WTC11 (cell line): ENCODE measurements at regions not wholly inside any gene's neighbourhood (a gene's known extent, or its start where the extent isn't known, plus 50 kb on each side); places are given as distances from the start of the nearest gene placed in this dataset.
"Not testable (repeated sequence)": the region's sequence is repeated elsewhere in the genome, so short reads cannot be mapped to it uniquely, and the experiment has no call there.

Source experiments
- ATAC-seq: fragments of 200-7000 bp; cut with Tn5 transposase; 2 replicates; pipeline ENCODE4 v1.10.0; 2021; ENCODE audit warnings: mild to moderate bottlenecking, moderate library complexity
- CTCF ChIA-PET: fragments of 300-600 bp; sonication (Branson Sonifier 250); formaldehyde crosslinking; loops from one replicate; lab custom pipeline; 2021; ENCODE audit warnings: antibody characterized with exemption; lab: Charles Lee
- POLR2A ChIA-PET: fragments of 350-600 bp; sonication (Branson Sonifier 250); formaldehyde crosslinking; loops from one replicate; lab custom pipeline; 2021; ENCODE audit warnings: antibody characterized with exemption; lab: Charles Lee
- DNase-seq: peaks from one replicate; pipeline ENCODE4 v3.0.0; 2021; ENCODE audit warnings: low spot score
- H3K27ac Mint-ChIP-seq: 2 replicates; pipeline ENCODE4 v1.8.0; 2021; ENCODE audit warnings: mixed read lengths
- H3K27me3 Mint-ChIP-seq: 2 replicates; pipeline ENCODE4 v1.8.0; 2021; ENCODE audit warnings: low read depth, mild to moderate bottlenecking, moderate library complexity, mixed read lengths
- H3K36me3 Mint-ChIP-seq: 2 replicates; pipeline ENCODE4 v1.8.0; 2021; ENCODE audit warnings: mixed read lengths
- H3K4me1 Mint-ChIP-seq: 2 replicates; pipeline ENCODE4 v1.8.0; 2022; ENCODE audit warnings: mixed read lengths
- H3K4me3 Mint-ChIP-seq: 2 replicates; pipeline ENCODE4 v1.8.0; 2021; ENCODE audit warnings: mild to moderate bottlenecking, moderate library complexity, mixed read lengths
- H3K9me3 Mint-ChIP-seq: 2 replicates; pipeline ENCODE4 v1.8.0; 2021; ENCODE audit warnings: mixed read lengths
- AFF4 ChIP-seq: sonication (generic); formaldehyde crosslinking; IDR thresholded peaks from 2 replicates; pipeline ENCODE4 v1.8.1; 2023; ENCODE audit warnings: mild to moderate bottlenecking, missing genetic modification reagents, borderline replicate concordance
- CTCF ChIP-seq: fragments of 200-600 bp; IDR thresholded peaks from 2 replicates; pipeline ENCODE4 v1.8.0; 2022; ENCODE audit warnings: antibody characterized with exemption
- GRHL2 ChIP-seq: fragments of 250-450 bp; sonication (Bioruptor Pico); IDR thresholded peaks from 2 replicates; pipeline ENCODE4 v1.8.0; 2022; ENCODE audit warnings: mild to moderate bottlenecking, moderate library complexity; ENCODE audit not compliant: insufficient replicate concordance, severe bottlenecking
- HMGXB4 ChIP-seq: sonication (generic); formaldehyde crosslinking; IDR thresholded peaks from 2 replicates; pipeline ENCODE4 v1.8.1; 2023; ENCODE audit warnings: mild to moderate bottlenecking, moderate library complexity, missing genetic modification reagents
- IRF2 ChIP-seq: sonication (generic); formaldehyde crosslinking; IDR thresholded peaks from 2 replicates; pipeline ENCODE4 v1.8.0; 2022; ENCODE audit warnings: low read depth, missing genetic modification reagents, borderline replicate concordance
- JAZF1 ChIP-seq: fragments of 250-450 bp; sonication (Bioruptor Pico); IDR thresholded peaks from 2 replicates; pipeline ENCODE4 v1.9.0; 2021; ENCODE audit warnings: moderate library complexity, mild to moderate bottlenecking, inconsistent platforms
- OVOL2 ChIP-seq: fragments of 250-450 bp; sonication (Bioruptor Pico); IDR thresholded peaks from 2 replicates; pipeline ENCODE4 v1.9.0; 2021; ENCODE audit warnings: mild to moderate bottlenecking, borderline replicate concordance
- PREB ChIP-seq: sonication (generic); formaldehyde crosslinking; IDR thresholded peaks from 2 replicates; pipeline ENCODE4 v1.8.1; 2022; ENCODE audit warnings: mild to moderate bottlenecking, missing genetic modification reagents, moderate library complexity, borderline replicate concordance
- TCF7 ChIP-seq: sonication (generic); formaldehyde crosslinking; IDR thresholded peaks from 2 replicates; pipeline ENCODE4 v1.8.0; 2022; ENCODE audit warnings: mild to moderate bottlenecking, low read depth, missing genetic modification reagents, moderate library complexity
- TEAD1 ChIP-seq: sonication (generic); formaldehyde crosslinking; IDR thresholded peaks from 2 replicates; pipeline ENCODE4 v1.8.0; 2022; ENCODE audit warnings: mild to moderate bottlenecking, missing genetic modification reagents
- TP53 ChIP-seq: sonication (generic); formaldehyde crosslinking; IDR thresholded peaks from 2 replicates; pipeline ENCODE4 v1.8.1; 2023; ENCODE audit warnings: mild to moderate bottlenecking, missing genetic modification reagents
- ZNF416 ChIP-seq: fragments of 250-450 bp; sonication (Bioruptor Pico); IDR thresholded peaks from 2 replicates; pipeline ENCODE4 v1.9.0; 2021; ENCODE audit warnings: mild to moderate bottlenecking, inconsistent platforms
- ZNF425 ChIP-seq: fragments of 250-450 bp; sonication (Bioruptor Pico); conservative IDR thresholded peaks from 2 replicates; pipeline ENCODE4 v1.9.0; 2021; ENCODE audit warnings: mild to moderate bottlenecking

GRCh38 chr3:106305882-106306435, 437.1 kb upstream of the CBLB start:
- Mint-ChIP-seq H3K4me3 (no peak overlapping the region), H3K36me3 (peaks cover 12% of the 10 kb centered on the region), H3K9me3 (peaks cover 29% of the 10 kb centered on the region), H3K27me3 (no peaks in the 10 kb centered on the region)
- TF ChIP-seq OVOL2 (CRISPR knock-in tag) (no peak), HMGXB4 (no peak), ZNF425 (CRISPR knock-in tag) (no peak), AFF4 (CRISPR knock-in tag) (no peak), JAZF1 (no peak), TP53 (CRISPR knock-in tag) (no peak), CTCF (no peak), PREB (no peak), ZNF416 (CRISPR knock-in tag) (no peak), TCF7 (CRISPR knock-in tag) (no peak), IRF2 (no peak), GRHL2 (no peak)
- TF ChIP-seq, all 79 proteins: peak for 0
- ChIA-PET POLR2A (no interaction called here), CTCF (no interaction called here)
- Mint-ChIP-seq H3K4me1 (peaks cover 40% of the 10 kb centered on the region), H3K27ac (no peak overlapping the region)
- no peak for ATAC-seq
- no peak for DNase-seq

- DNase-seq (no peak), ATAC-seq (peak; percentile 97)
- Mint-ChIP-seq H3K9me3 (peaks cover 17% of the 10 kb centered on the region), H3K4me3 (peak overlapping the region; percentile 34; the same call in 1 of the 2 replicates), H3K27ac (peak overlapping the region; percentile 98), H3K4me1 (peaks cover 20% of the 10 kb centered on the region), H3K36me3 (peaks cover 12% of the 10 kb centered on the region), H3K27me3 (no peaks in the 10 kb centered on the region)
- CTCF ChIA-PET, result interaction anchor here (0.8 kb wide), 1 partner anchor 755 kb away, joined by 3 read pairs; no protein-coding TSS in a partner anchor
- TF ChIP-seq ZNF416 (CRISPR knock-in tag) (no peak), TEAD1 (peak; percentile 40; the same call in 1 of the 2 replicates)
- POLR2A ChIA-PET, result no interaction called here
These were observed 440.5 kb upstream of the CBLB start for GRCh38 chr3:106309274-106309673.

GRCh38 chr3:106309798-106310197, 441.0 kb upstream of the CBLB start:
- not testable (repeated sequence) for H3K27me3 Mint-ChIP-seq
- CTCF ChIA-PET, result interaction anchor here (0.8 kb wide), 1 partner anchor 755 kb away, joined by 3 read pairs; no protein-coding TSS in a partner anchor
- H3K4me1 Mint-ChIP-seq, result peaks cover 20% of the 10 kb centered on the region

More at GRCh38 chr3:106309798-106310197, 441.0 kb upstream of the CBLB start:
- POLR2A ChIA-PET, H3K4me3 Mint-ChIP-seq, DNase-seq: not testable (repeated sequence)
- Mint-ChIP-seq H3K9me3 (peaks cover 17% of the 10 kb centered on the region), H3K36me3 (peaks cover 12% of the 10 kb centered on the region), H3K27ac (peak overlapping the region; percentile 36; the same call in 1 of the 2 replicates)
- ATAC-seq, result peak; percentile 49; the same call in 1 of the 2 replicates
